HCT116 (cell line): ENCODE measurements at regions not wholly inside any gene's neighbourhood (a gene's known extent, or its start where the extent isn't known, plus 50 kb on each side); places are given as distances from the start of the nearest gene placed in this dataset.

ENCODE experiments used
- ATAC-seq: fragments of 200-7000 bp; cut with Tn5 transposase; 2 replicates; pipeline ENCODE4 v1.9.1; 2020; ENCODE audit warnings: mild to moderate bottlenecking, moderate library complexity
- BruUV-seq: library from RNA; stranded (reverse); fragments of 400-500 nt; replicated peaks from 2 replicates; lab custom pipeline; 2021; lab: Mats Ljungman, UMichigan
- CTCF ChIA-PET: fragments of 300-600 bp; sonication (Branson Sonifier 250); formaldehyde crosslinking; loops from one replicate; lab custom pipeline; 2021; ENCODE audit warnings: antibody characterized with exemption; lab: Charles Lee
- POLR2A ChIA-PET: fragments of 300-600, 350-600 bp; sonication (Branson Sonifier 250); formaldehyde crosslinking; loops from one replicate; lab custom pipeline; 2021; ENCODE audit warnings: antibody characterized with exemption; lab: Charles Lee
- RAD21 ChIA-PET, 2 experiments: fragments of 300-600 bp; sonication (Branson Sonifier 250); formaldehyde crosslinking; loops; one replicate each; lab custom pipeline; 2023; ENCODE audit warnings: low total read pairs in 2 of 2; ENCODE audit not compliant: uncharacterized antibody in 2 of 2, unreplicated experiment in 2 of 2, low non-redundant PET in 1 of 2; lab: Charles Lee
- DNase-seq: peaks from one replicate; pipeline ENCODE4 v3.0.0-alpha.2; 2010; ENCODE audit warnings: low read depth, low spot score
- H2AFZ ChIP-seq: fragments of 200-600 bp; shearing (Covaris generic), sonication (generic); 2 replicates; pipeline ENCODE4 v1.6.1; 2017; ENCODE audit warnings: low read depth, mixed run types, mixed read lengths, antibody characterized with exemption, low read length; ENCODE audit not compliant: poor library complexity, severe bottlenecking
- H3K27ac ChIP-seq: 2 replicates; pipeline ENCODE4 v1.5.1; 2012; ENCODE audit warnings: low read depth, low read length
- H3K27me3 ChIP-seq: fragments of 200-600 bp; sonication (generic); 2 replicates; pipeline ENCODE4 v1.6.1; 2016; ENCODE audit warnings: mixed run types, low read length, mixed read lengths; ENCODE audit not compliant: insufficient read depth
- H3K36me3 ChIP-seq, 2 experiments: fragments of 200-500 bp in 1 of 2; fragments of 200-600 bp in 1 of 2; sonication (Bioruptor generic) in 1 of 2; sonication (generic) in 1 of 2; 2 replicates each; pipeline versions ENCODE4 v1.5.1 to v1.6.1; 2014 to 2016; ENCODE audit warnings: low read length in 2 of 2, inconsistent platforms in 1 of 2, mixed read lengths in 1 of 2, mixed run types in 1 of 2; ENCODE audit not compliant: insufficient read depth in 2 of 2, control insufficient read depth in 1 of 2
- H3K4me1 ChIP-seq, 2 experiments: fragments of 200-600 bp in 1 of 2; sonication (generic) in 1 of 2; 2 replicates each; pipeline versions ENCODE4 v1.5.1 to v1.6.1; 2012 to 2017; ENCODE audit warnings: low read length in 2 of 2, inconsistent platforms in 1 of 2, mild to moderate bottlenecking in 1 of 2, mixed read lengths in 1 of 2, mixed run types in 1 of 2, moderate library complexity in 1 of 2; ENCODE audit not compliant: insufficient read depth in 2 of 2, control insufficient read depth in 1 of 2
- H3K4me2 ChIP-seq: fragments of 200-600 bp; sonication (generic); 2 replicates; pipeline ENCODE4 v1.6.1; 2017; ENCODE audit warnings: mixed run types, low read length, mixed read lengths
- H3K4me3 ChIP-seq, 2 experiments: fragments of 200-600 bp in 1 of 2; sonication (generic) in 1 of 2; replicated peaks in 1 of 2; 2 replicates each; pipeline ENCODE4 v1.5.1; 2011 to 2016; ENCODE audit warnings: low read length in 2 of 2, control low read depth in 1 of 2, low read depth in 1 of 2, mild to moderate bottlenecking in 1 of 2, mixed read lengths in 1 of 2, mixed run types in 1 of 2
- H3K79me2 ChIP-seq: fragments of 200-600 bp; sonication (generic); 2 replicates; pipeline ENCODE4 v1.6.1; 2017; ENCODE audit warnings: mild to moderate bottlenecking, mixed run types, low read length, moderate library complexity, mixed read lengths; ENCODE audit not compliant: insufficient read depth
- H3K9ac ChIP-seq: fragments of 200-600 bp; sonication (generic); 2 replicates; pipeline ENCODE4 v1.6.1; 2016; ENCODE audit warnings: low read length, mixed read lengths
- H3K9me2 ChIP-seq: fragments of 200-600 bp; sonication (generic), shearing (Covaris generic); 2 replicates; pipeline ENCODE4 v1.6.1; 2017; ENCODE audit warnings: mixed run types, mild to moderate bottlenecking, moderate library complexity; ENCODE audit not compliant: insufficient read depth
- H3K9me3 ChIP-seq, 2 experiments: fragments of 200-500 bp in 1 of 2; fragments of 200-600 bp in 1 of 2; sonication (Bioruptor generic) in 1 of 2; sonication (generic) in 1 of 2; 2 replicates each; pipeline ENCODE4 v1.6.1; 2014 to 2017; ENCODE audit warnings: low read length in 2 of 2, mixed read lengths in 2 of 2, inconsistent platforms in 1 of 2, low read depth in 1 of 2, mild to moderate bottlenecking in 1 of 2, mixed run types in 1 of 2, moderate library complexity in 1 of 2; ENCODE audit not compliant: control insufficient read depth in 1 of 2, insufficient read depth in 1 of 2
- H4K20me1 ChIP-seq: fragments of 200-600 bp; sonication (generic), shearing (Covaris generic); 2 replicates; pipeline ENCODE4 v1.6.1; 2017; ENCODE audit warnings: mixed run types, mild to moderate bottlenecking, moderate library complexity; ENCODE audit not compliant: insufficient read depth
- CEBPB ChIP-seq: IDR thresholded peaks from 2 replicates; pipeline ENCODE4 v1.6.1; 2012; ENCODE audit warnings: low read depth
- EGR1 ChIP-seq: IDR thresholded peaks from 2 replicates; pipeline ENCODE4 v1.6.1; 2012; ENCODE audit warnings: low read depth
- ELF1 ChIP-seq: IDR thresholded peaks from 2 replicates; pipeline ENCODE4 v1.6.1; 2012; ENCODE audit warnings: low read depth, borderline replicate concordance
- EZH2phosphoT487 ChIP-seq: fragments of 200-600 bp; IDR thresholded peaks from 2 replicates; pipeline ENCODE4 v1.6.1; 2018; ENCODE audit warnings: antibody characterized with exemption, borderline replicate concordance
- JUND ChIP-seq: IDR thresholded peaks from 2 replicates; pipeline ENCODE4 v1.6.1; 2012
- POLR2A ChIP-seq: IDR thresholded peaks from 2 replicates; pipeline ENCODE4 v1.7.0; 2011; ENCODE audit warnings: borderline replicate concordance; ENCODE audit not compliant: insufficient read depth, insufficient read length; ENCODE audit errors: extremely low read depth
- POLR2AphosphoS5 ChIP-seq: IDR thresholded peaks from 2 replicates; pipeline ENCODE4 v1.6.1; 2011; ENCODE audit warnings: mild to moderate bottlenecking, low read depth, low read length, moderate library complexity
- RAD21 ChIP-seq: IDR thresholded peaks from 2 replicates; pipeline ENCODE4 v1.6.1; 2012; ENCODE audit warnings: low read depth, mild to moderate bottlenecking
- SRF ChIP-seq: IDR thresholded peaks from 2 replicates; pipeline ENCODE4 v1.6.1; 2012; ENCODE audit warnings: low read depth
- ZFX ChIP-seq: fragments of 450-650 bp; IDR thresholded peaks from 2 replicates; pipeline ENCODE4 v1.6.1; 2017
- ZNF274 ChIP-seq: fragments of 200-500 bp; sonication (Bioruptor generic); IDR thresholded peaks from 2 replicates; pipeline ENCODE4 v1.6.1; 2014; ENCODE audit warnings: mild to moderate bottlenecking, low read depth, low read length, inconsistent platforms
- intact Hi-C: fragments of 100-400 bp; cut with micrococcal nuclease; formaldehyde crosslinking; loops from 2 replicates; pipeline ENCODE4 v1.10.0; 2022
- TF ChIP-seq, protein P1 (sequence below): IDR thresholded peaks from 2 replicates; pipeline ENCODE4 v1.6.1; 2012; ENCODE audit warnings: low read depth
- TF ChIP-seq, protein P2 (sequence below): IDR thresholded peaks from 2 replicates; pipeline ENCODE4 v1.6.1; 2012

DNA sequence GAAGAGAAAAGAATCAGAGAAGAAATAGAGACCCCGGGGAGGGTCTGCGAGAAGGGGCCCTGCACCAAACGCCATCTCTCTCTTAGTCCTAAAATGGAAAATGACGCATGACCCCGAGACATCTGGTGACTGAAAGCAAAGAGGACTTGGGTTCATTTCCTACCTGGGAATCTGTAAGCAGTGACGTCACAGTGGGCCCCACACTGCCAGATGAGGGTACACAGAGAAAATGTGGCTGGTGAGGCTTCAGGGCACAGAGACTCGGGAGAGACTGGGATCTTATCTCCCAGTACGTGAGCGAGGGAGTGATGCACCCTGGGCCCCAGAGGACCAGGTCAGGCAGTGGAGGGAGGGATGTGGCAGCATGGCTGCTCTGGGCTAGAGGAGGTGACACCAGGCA, 288.1 kb upstream of the SFSWAP start:
- no peak for ATAC-seq
- Histone ChIP-seq H4K20me1 (no peaks in the 10 kb centered on the region), H3K9me3 (no peaks in the 10 kb centered on the region), H3K36me3 (no peaks in the 10 kb centered on the region), H3K79me2 (no peaks in the 10 kb centered on the region), H3K4me3 (no peak overlapping the region), H3K9me2 (no peaks in the 10 kb centered on the region), H3K27me3 (0 out of 2 replicates have a peak, but pooled peaks cover 9% of the 10 kb centered on the region), H2AFZ (no peak overlapping the region), H3K27ac (no peak overlapping the region), H3K4me1 (no peaks in the 10 kb centered on the region), H3K9ac (no peak overlapping the region), H3K4me2 (no peak overlapping the region)
- TF ChIP-seq ZFX = no peak
- TF ChIP-seq EZH2phosphoT487 = no peak
- no peak for TF ChIP-seq ZNF274
- TF ChIP-seq RAD21 = no peak
- TF ChIP-seq, protein P1, sequence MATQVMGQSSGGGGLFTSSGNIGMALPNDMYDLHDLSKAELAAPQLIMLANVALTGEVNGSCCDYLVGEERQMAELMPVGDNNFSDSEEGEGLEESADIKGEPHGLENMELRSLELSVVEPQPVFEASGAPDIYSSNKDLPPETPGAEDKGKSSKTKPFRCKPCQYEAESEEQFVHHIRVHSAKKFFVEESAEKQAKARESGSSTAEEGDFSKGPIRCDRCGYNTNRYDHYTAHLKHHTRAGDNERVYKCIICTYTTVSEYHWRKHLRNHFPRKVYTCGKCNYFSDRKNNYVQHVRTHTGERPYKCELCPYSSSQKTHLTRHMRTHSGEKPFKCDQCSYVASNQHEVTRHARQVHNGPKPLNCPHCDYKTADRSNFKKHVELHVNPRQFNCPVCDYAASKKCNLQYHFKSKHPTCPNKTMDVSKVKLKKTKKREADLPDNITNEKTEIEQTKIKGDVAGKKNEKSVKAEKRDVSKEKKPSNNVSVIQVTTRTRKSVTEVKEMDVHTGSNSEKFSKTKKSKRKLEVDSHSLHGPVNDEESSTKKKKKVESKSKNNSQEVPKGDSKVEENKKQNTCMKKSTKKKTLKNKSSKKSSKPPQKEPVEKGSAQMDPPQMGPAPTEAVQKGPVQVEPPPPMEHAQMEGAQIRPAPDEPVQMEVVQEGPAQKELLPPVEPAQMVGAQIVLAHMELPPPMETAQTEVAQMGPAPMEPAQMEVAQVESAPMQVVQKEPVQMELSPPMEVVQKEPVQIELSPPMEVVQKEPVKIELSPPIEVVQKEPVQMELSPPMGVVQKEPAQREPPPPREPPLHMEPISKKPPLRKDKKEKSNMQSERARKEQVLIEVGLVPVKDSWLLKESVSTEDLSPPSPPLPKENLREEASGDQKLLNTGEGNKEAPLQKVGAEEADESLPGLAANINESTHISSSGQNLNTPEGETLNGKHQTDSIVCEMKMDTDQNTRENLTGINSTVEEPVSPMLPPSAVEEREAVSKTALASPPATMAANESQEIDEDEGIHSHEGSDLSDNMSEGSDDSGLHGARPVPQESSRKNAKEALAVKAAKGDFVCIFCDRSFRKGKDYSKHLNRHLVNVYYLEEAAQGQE = no peak
- no peak for TF ChIP-seq POLR2A
- TF ChIP-seq EGR1 = no peak
- TF ChIP-seq SRF = no peak
- BruUV-seq = no TSS peak
- no peak for DNase-seq
- POLR2A ChIA-PET = no interaction called here
- RAD21 ChIA-PET = no interaction called here
- intact Hi-C loops = no loop called here
- CTCF ChIA-PET = no interaction called here

DNA sequence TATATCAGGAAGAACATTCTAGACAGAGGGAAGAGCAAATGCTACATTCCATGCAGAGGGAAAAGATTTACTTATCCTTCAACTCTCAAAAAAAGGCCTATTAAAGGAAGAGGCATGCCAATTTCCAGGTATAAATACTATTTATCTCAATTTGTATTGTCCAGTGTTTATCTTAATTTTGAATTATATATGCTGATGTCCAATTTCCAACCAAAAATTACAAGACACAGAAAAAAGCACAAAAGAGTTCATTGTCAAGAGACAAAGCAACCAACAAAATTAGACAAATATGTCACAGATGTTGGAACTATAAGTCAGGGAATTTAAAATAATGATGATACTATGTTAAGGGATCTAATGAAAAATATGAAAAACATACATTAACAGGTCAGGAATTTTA, 286.6 kb upstream of the SFSWAP start:
- Histone ChIP-seq H3K79me2 (no peaks in the 10 kb centered on the region), H3K36me3 (no peaks in the 10 kb centered on the region), H3K27me3 (0 out of 2 replicates have a peak, but pooled peaks cover 9% of the 10 kb centered on the region), H3K9me3 (no peaks in the 10 kb centered on the region), H3K4me2 (no peak overlapping the region), H4K20me1 (no peaks in the 10 kb centered on the region), H3K4me3 (no peak overlapping the region), H3K9ac (no peak overlapping the region), H2AFZ (no peak overlapping the region), H3K9me2 (no peaks in the 10 kb centered on the region), H3K27ac (no peak overlapping the region), H3K4me1 (peaks cover 0 to 6% of the 10 kb centered on the region in 2 experiments; a peak in 1 of 4 replicates)
- BruUV-seq = no TSS peak
- DNase-seq (no peak), ATAC-seq (no peak)
- POLR2A ChIA-PET = no interaction called here
- CTCF ChIA-PET = no interaction called here
- intact Hi-C loops = no loop called here
- no peak for TF ChIP-seq JUND
- no peak for TF ChIP-seq ZNF274
- TF ChIP-seq, protein P2, sequence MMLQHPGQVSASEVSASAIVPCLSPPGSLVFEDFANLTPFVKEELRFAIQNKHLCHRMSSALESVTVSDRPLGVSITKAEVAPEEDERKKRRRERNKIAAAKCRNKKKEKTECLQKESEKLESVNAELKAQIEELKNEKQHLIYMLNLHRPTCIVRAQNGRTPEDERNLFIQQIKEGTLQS = no peak
- TF ChIP-seq ELF1 = no peak
- no peak for TF ChIP-seq POLR2AphosphoS5
- no peak for TF ChIP-seq EGR1
- TF ChIP-seq CEBPB = no peak
- RAD21 ChIA-PET = no interaction called here
